ENCODE measurements at regions not wholly inside any gene's neighbourhood (a gene's known extent, or its start where the extent isn't known, plus 50 kb on each side); places are given as distances from the start of the nearest gene placed in this dataset.

GRCh38 chr6:86010915-86011786 is 368.5 kb upstream of the SYNCRIP start:
- Histone ChIP-seq H3K9me3 (ENCODE audit: severe bottlenecking) (no peaks in the 10 kb centered on the region), H3K36me3 (no peaks in the 10 kb centered on the region), H3K27ac (no peak overlapping the region), H3K27me3 (ENCODE audit: insufficient read depth, low read depth, severe bottlenecking) (peaks cover 28% of the 10 kb centered on the region), H3K4me3 (ENCODE audit: low read depth, low read length) (no peak overlapping the region)
- TF ChIP-seq CTCF (IDR thresholded peaks at IDR 0.05; ENCODE audit: low read depth, low read length) = no peak
- DNase-seq = no peak

- Histone ChIP-seq H3K4me3 (ENCODE audit: low read depth, low read length) (no peak overlapping the region), H3K9me3 (ENCODE audit: severe bottlenecking) (no peaks in the 10 kb centered on the region)
These were observed 354.5 kb upstream of the SYNCRIP start for GRCh38 chr6:85997206-85997605.

GRCh38 chr6:85996034-85996375 is 353.3 kb upstream of the SYNCRIP start:
- Histone ChIP-seq H3K4me3 (ENCODE audit: low read depth, low read length) (no peak overlapping the region), H3K27me3 (ENCODE audit: insufficient read depth, low read depth, severe bottlenecking) (peaks cover 3% of the 10 kb centered on the region), H3K36me3 (no peaks in the 10 kb centered on the region), H3K9me3 (ENCODE audit: severe bottlenecking) (no peaks in the 10 kb centered on the region), H3K27ac (no peak overlapping the region)
- TF ChIP-seq CTCF (IDR thresholded peaks at IDR 0.05; ENCODE audit: low read depth, low read length) = no peak
- DNase-seq = no peak

More at GRCh38 chr6:85997206-85997605, 354.5 kb upstream of the SYNCRIP start:
- Histone ChIP-seq H3K27ac (no peak overlapping the region), H3K36me3 (no peaks in the 10 kb centered on the region), H3K27me3 (ENCODE audit: insufficient read depth, low read depth, severe bottlenecking) (peaks cover 3% of the 10 kb centered on the region)
- TF ChIP-seq CTCF (IDR thresholded peaks at IDR 0.05; ENCODE audit: low read depth, low read length) = no peak
- DNase-seq = no peak

GRCh38 chr6:85995339-85996033 is 352.8 kb upstream of the SYNCRIP start:
- no peaks in the 10 kb centered on the region for H3K9me3 ChIP-seq (ENCODE audit: severe bottlenecking)
- H3K27ac ChIP-seq = no peak overlapping the region
- TF ChIP-seq CTCF (IDR thresholded peaks at IDR 0.05; ENCODE audit: low read depth, low read length) = no peak
- no peak for DNase-seq
- no peak overlapping the region for H3K4me3 ChIP-seq (ENCODE audit: low read depth, low read length)
- H3K36me3 ChIP-seq = no peaks in the 10 kb centered on the region
- peaks cover 3% of the 10 kb centered on the region for H3K27me3 ChIP-seq (ENCODE audit: insufficient read depth, low read depth, severe bottlenecking)

GRCh38 chr6:85986681-85987080 is 344.0 kb upstream of the SYNCRIP start:
- TF ChIP-seq CTCF (IDR thresholded peaks at IDR 0.05; ENCODE audit: low read depth, low read length) = no peak
- Histone ChIP-seq H3K9me3 (ENCODE audit: severe bottlenecking) (peaks cover 2% of the 10 kb centered on the region), H3K36me3 (no peaks in the 10 kb centered on the region), H3K4me3 (ENCODE audit: low read depth, low read length) (no peak overlapping the region), H3K27ac (no peak overlapping the region), H3K27me3 (ENCODE audit: insufficient read depth, low read depth, severe bottlenecking) (no peaks in the 10 kb centered on the region)
- no peak for DNase-seq

Data from WERI-Rb-1 (cell line).